ENCODE measurements at regions not wholly inside any gene's neighbourhood (a gene's known extent, or its start where the extent isn't known, plus 50 kb on each side); places are given as distances from the start of the nearest gene placed in this dataset.

DNA sequence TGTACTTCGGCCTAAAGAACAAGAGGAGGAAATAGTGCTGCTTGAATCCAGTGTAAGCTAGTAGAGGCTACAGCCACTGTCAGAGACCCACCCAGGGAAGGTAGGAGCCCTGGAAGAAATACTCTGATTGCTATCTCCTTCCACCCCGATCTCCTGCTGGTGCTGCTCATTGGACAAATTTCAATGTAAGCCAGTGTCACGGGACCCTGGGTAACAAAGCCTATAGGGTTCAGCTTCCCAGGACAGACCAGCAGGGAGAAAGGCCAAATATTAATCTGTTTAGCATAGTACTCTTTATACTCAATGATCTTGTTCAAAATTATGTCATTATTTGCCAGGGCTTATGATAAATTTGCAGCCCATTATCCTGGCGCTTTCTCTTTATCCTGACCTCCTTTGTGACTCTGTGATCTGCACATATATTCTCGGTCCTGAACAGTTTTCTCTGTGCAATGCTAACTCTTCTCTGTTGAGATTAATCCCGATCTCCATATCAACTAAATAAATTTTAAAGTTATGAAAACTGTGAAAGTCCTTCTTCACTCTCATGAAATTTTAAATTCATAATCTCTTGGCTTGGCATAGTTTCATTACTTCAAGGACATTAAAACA, 218.8 kb upstream of the PREP start:
- TF ChIP-seq, protein P1, sequence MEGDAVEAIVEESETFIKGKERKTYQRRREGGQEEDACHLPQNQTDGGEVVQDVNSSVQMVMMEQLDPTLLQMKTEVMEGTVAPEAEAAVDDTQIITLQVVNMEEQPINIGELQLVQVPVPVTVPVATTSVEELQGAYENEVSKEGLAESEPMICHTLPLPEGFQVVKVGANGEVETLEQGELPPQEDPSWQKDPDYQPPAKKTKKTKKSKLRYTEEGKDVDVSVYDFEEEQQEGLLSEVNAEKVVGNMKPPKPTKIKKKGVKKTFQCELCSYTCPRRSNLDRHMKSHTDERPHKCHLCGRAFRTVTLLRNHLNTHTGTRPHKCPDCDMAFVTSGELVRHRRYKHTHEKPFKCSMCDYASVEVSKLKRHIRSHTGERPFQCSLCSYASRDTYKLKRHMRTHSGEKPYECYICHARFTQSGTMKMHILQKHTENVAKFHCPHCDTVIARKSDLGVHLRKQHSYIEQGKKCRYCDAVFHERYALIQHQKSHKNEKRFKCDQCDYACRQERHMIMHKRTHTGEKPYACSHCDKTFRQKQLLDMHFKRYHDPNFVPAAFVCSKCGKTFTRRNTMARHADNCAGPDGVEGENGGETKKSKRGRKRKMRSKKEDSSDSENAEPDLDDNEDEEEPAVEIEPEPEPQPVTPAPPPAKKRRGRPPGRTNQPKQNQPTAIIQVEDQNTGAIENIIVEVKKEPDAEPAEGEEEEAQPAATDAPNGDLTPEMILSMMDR (IDR thresholded peaks at IDR 0.05) = no peak
- TF ChIP-seq POLR2A (IDR thresholded peaks at IDR 0.05) = no peak

Data from body of pancreas (tissue), 4 donors.